SKM-1 (cell line): ENCODE measurements at regions not wholly inside any gene's neighbourhood (a gene's known extent, or its start where the extent isn't known, plus 50 kb on each side); places are given as distances from the start of the nearest gene placed in this dataset.
A peak's percentile ranks its signal among the peaks of the same experiment; 100 is the strongest.
"Not testable (repeated sequence)": the region's sequence is repeated elsewhere in the genome, so short reads cannot be mapped to it uniquely, and the experiment has no call there.

Experiments used
- DNase-seq: peaks from one replicate; lab custom pipeline; 2025; ENCODE audit not compliant: unreplicated experiment; lab: John Stamatoyannopoulos, UW

- no peak for DNase-seq
Measured at GRCh38 chr5:159496773-159497172, 166.5 kb upstream of the IL12B start.

GRCh38 chr5:159497221-159497620 lies 166.9 kb upstream of the IL12B start:
- no peak for DNase-seq

DNA sequence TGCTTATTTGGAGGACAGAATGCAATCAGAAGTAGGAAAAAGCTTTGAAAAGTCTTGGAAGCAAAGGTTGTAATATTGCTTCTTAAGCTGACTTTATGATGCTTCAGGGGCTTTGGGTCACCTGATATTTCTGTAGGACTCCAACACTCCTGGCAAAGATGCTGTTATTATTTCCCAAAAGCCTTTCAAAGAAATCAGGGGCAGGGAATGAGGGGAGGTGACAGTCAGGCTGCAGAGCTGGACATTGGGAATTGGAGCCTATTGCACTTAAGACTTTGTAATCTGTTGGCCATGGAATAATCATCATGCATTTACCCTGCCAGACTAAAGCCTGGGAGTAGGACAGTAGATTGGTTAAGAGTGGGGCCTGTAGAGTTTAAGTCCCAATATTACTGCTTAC lies 168.3 kb upstream of the IL12B start:
- DNase-seq = no peak

- DNase-seq = not testable (repeated sequence)
Measured at GRCh38 chr5:159502116-159502515, 171.8 kb upstream of the IL12B start.

DNA sequence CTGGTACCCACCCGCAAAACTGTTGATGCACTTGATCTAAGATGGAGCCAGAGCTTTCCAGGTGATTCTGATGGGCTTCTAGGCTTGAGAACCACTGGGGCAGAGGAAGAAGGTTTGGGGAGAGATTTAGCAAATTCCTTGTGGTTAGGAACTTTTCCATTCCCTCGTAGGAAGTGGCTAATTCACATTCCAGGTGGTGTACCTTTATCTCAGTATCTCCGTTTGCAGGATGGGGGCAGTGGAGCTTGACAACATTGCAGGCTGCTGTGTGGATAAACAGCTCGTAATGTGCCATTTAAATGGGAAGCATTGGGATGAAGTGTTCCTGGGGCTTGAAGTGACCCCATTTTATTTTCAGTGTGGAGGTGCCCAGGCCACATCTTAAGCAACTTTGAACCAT lies 172.9 kb upstream of the IL12B start:
- no peak for DNase-seq

- DNase-seq = no peak
Measured at GRCh38 chr5:159504106-159504856, 174.0 kb upstream of the IL12B start.

DNA sequence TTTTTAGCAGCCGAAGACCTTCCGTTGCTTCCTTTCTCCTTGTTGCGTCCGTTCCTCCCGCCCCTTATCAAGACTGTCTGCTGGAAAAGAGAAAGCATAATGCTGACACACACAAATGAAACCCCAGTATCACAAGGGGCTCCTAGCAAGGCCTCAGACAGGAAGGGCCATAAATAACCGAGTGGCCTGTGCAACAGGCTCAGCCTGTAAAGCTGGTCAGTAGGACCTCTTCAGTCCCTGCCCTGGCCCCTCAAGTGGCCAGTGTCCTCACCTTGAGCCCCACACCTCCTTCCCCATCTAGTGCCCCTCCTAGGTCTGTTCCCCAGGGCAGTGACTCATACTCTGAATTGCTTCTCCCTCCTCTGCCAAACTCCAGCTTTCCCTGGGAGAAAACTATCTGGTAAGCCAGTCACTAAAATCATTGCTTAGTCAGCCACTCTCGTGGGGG lies 174.6 kb upstream of the IL12B start:
- no peak for DNase-seq

GRCh38 chr5:159507055-159507454 lies 176.8 kb upstream of the IL12B start:
- DNase-seq = no peak

DNA sequence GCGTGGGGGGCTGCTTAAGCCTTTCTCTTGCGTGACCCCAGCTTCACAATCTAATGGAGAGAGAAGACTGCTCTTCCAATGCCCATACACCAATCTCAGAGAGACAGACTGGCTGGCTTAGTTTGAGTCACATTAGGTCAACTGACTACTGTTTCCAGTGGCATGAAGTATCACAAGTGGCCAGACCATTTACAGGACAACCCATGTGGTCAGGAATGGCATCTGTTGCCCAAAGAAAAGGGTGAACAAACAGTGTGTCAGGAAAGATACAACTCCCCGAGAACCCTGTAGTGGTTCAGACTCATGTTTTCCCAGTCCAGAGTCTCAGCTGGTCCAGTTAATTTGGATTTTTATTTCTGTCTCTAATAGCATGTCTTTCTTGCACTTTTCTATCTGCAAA lies 177.4 kb upstream of the IL12B start:
- no peak for DNase-seq

DNA sequence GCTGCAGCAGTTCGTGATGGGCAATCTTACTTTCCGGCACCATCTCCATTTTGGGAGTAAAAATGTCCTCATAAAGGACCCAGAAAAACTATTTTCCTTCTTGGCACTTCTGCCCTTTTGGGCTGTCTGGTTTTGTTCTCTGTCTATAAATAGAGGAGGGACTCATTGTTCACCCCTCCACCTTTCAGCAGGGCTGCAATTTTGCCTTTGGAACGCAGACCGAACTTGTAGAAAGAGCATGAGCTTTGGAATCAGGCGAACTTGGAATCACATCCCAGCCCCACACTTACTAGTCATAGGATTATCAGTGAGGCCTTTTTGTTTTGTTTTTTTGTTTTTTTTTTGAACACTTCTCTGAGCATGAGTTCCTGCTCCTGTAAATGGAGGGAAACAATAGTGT lies 178.1 kb upstream of the IL12B start:
- DNase-seq = no peak

DNA sequence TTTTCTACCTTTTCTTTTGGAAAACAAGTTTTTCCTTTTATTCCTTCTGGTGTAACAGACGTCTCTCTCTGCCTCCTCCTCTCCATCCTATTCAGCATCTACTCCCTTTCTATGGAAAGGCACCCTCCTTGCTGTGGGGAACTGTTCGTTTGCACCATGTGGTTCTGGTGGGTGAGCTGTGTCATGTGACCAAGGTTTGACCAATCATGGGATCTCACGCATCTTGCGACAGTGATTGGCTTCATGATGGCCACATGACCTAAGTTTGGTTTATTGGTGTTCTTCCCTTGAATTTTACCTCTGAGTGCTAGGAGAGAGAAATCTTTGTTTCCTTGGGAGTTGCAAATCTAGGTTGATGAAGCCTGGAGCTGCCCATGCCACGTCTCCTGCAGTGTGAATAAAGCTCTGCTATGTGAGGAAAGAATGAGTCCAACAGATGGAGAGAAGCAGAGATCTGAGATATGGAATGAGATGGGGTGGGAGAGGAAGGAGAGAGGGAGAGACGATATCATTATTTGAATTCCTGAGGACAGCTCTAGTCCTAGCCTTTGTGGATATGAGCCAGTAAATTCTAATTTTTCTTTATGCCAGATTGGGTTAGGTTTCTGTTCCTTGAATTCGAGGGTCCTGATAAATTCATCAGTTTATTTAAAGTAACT lies 178.8 kb upstream of the IL12B start:
- no peak for DNase-seq

DNA sequence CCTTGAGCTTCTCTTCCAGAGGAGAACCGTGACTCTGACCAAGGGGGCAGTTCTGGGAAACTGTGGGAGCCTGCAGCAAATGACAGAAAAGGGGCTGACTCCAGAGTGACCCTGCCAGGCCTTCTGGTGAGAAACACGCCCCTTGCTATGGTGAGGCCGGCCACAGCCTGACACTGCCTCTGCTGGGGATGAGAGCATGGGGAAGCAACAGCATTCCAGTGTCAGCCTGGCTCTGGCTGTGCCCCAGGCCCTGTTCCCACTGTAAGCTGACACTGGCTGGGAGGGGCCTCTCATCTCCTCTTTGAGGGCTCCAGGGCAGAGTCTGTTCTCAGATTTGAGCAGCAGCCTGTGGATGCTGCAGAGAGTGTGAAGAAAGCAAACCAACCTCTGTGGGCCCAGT lies 180.0 kb upstream of the IL12B start:
- DNase-seq = no peak

- no peak for DNase-seq
Measured at GRCh38 chr5:159511570-159511969, 181.3 kb upstream of the IL12B start.

- no peak for DNase-seq
Measured at GRCh38 chr5:159512064-159512463, 181.8 kb upstream of the IL12B start.

DNA sequence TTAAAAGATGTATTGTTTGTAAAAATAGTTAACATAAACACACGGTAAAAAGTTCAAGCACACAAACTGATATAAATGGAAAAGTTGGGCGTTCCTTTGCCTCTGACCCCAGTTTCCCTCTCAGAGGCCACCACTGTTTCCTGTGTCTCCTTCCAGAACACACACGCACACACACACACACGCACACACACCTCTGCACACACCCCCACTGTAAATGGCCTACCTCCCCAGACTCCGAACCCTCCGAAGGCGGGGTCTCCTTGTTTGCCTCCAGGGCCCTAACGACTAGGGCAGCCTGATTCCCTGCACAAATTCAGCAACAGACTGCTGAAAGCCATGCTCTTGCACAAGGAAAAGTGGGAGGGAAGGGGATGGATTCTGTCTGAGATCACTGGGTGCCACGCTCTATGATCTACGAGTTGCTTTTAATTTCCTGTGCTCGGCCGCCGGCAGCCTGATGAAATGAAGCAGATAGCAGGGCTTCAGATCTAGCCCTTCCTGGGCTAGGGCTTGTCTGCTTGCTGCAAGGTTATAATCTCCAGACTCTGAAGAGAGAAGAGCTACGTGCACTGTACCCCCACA lies 184.0 kb upstream of the IL12B start:
- DNase-seq = no peak

DNA sequence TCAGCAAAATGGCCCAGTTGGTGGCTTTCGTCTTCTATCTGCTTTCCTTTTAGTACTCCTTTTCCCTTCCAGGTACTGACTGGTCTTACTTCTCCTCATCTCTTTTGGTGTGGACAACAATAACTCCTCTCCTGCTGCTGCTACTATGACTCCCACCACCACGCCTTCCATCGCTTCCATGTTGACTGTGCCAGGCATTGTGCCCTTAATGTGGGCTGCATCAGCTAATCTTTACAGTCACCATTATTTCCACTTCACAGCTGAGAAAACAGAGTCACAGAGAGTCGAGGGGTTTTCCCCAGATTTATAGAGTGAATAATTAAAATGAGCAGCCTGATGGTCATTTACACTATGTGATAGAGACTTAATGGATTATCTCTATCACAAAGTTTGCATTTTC lies 184.9 kb upstream of the IL12B start:
- no peak for DNase-seq

- peak; percentile 39 for DNase-seq
Measured at GRCh38 chr5:159515909-159516415, 185.7 kb upstream of the IL12B start.

DNA sequence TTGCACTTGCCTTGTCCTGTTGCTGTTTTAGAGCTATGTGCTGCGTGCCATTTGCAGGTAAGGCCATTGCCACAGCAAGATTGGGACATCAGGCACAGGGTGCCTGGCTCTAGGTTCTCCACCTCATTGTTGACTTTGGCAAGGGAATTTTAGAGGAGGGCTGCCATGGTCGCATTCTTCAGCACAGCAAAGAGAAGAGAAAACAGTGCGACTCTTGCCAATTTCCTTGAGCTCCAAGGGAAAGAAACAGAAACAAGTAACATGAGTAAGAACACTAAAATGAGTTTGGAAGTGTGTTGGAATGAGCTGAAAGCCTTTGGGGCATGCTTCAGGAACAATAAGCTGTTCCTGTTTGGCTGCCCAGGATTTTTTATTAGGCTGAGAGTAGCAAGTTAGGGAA lies 188.1 kb upstream of the IL12B start:
- DNase-seq = no peak

DNA sequence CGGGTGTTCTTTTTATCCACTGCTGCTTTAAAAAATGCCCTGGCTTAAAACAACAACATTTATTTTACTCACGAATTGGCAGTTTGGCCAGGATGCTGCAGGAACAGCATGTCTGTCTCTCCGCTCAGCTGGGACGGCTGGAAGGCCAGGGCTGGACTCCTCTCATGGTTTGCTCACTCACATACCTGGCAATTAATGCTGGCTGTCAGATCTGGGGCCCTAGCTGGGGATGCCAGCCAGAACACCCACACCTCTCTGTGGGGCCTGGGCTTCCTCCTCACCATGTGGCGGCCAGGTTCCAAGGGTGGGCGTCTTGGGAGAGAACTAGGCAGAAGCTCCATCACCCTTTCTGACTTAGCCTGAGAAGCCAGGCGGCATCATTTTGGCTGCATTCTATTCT lies 189.1 kb upstream of the IL12B start:
- no peak for DNase-seq

- no peak for DNase-seq
Measured at GRCh38 chr5:159522841-159523240, 192.6 kb upstream of the IL12B start.

- not testable (repeated sequence) for DNase-seq
Measured at GRCh38 chr5:159524279-159524678, 194.0 kb upstream of the IL12B start.

DNA sequence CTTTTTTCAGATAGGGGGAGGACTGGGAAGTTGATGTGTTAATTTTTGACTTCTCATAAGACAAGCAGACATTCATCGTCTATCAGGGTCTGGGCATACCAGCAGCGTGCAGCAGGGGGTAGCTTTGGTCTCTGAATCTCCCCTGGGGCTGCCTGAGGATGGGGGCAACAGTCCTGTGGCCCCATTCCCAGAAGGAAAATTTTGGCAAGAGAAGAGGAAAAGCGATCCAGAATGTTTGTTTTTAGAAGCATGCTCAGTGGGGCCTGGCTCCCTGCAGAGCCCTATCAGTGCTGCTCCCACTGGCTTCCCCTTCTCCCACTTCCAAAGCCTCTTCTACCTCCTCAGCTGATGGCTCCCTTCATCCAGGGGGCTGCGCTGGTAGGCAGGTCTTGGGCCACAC lies 194.8 kb upstream of the IL12B start:
- no peak for DNase-seq
